ENCODE measurements at regions not wholly inside any gene's neighbourhood (a gene's known extent, or its start where the extent isn't known, plus 50 kb on each side); places are given as distances from the start of the nearest gene placed in this dataset.

DNA sequence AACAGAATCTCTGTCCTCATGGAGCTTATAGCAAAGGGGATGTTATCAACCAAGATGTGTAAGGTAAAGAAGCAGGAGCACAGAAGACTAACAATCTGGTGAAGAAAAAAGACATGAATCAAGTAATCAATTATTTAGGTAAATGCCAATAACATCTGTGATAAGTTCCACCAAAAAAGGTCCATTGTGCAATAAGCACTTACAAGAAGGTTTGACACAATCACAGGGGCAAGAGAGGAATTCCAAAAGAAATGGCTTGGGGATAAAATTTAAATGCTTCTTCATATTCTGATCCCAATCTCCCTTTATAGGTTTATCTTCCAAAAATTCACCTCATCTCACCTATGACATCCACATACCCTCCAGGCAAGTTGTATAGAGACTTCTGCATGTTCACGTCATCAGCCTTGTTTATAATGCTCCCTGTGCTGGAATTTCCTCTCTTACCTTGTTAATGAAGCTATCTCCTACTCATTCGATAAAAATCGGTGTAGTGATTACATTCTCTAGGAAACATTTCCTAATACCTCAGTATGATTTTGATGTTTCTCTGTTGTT is 53.6 kb upstream of the DPT start:
- Histone ChIP-seq H3K4me3 (ENCODE audit: low read length) (no peak overlapping the region), H3K4me1 (ENCODE audit: control insufficient read depth, insufficient read depth, low read length) (no peaks in the 10 kb centered on the region), H3K9me3 (ENCODE audit: control insufficient read depth, low read depth, low read length) (no peaks in the 10 kb centered on the region), H3K27ac (ENCODE audit: low read length) (no peak overlapping the region), H3K36me3 (ENCODE audit: control insufficient read depth, insufficient read depth, low read length) (no peaks in the 10 kb centered on the region), H3K27me3 (ENCODE audit: control insufficient read depth, insufficient read depth, low read length) (no peaks in the 10 kb centered on the region)
- DNase-seq, result no peak
- 96% methylated on average over 2 of the region's 3 CpGs for WGBS (ENCODE audit: insufficient coverage, low lambda C conversion rate)

GRCh38 chr1:168783458-168784210 is 54.6 kb upstream of the DPT start:
- Histone ChIP-seq H3K27ac (ENCODE audit: low read length) (no peak overlapping the region), H3K4me1 (ENCODE audit: control insufficient read depth, insufficient read depth, low read length) (no peaks in the 10 kb centered on the region), H3K36me3 (ENCODE audit: control insufficient read depth, insufficient read depth, low read length) (no peaks in the 10 kb centered on the region), H3K27me3 (ENCODE audit: control insufficient read depth, insufficient read depth, low read length) (no peaks in the 10 kb centered on the region), H3K9me3 (ENCODE audit: control insufficient read depth, low read depth, low read length) (no peaks in the 10 kb centered on the region), H3K4me3 (ENCODE audit: low read length) (no peak overlapping the region)
- 63% methylated on average over 2 of the region's 4 CpGs for WGBS (ENCODE audit: insufficient coverage, low lambda C conversion rate)
- DNase-seq, result no peak

- Histone ChIP-seq H3K4me3 (ENCODE audit: low read length) (no peak overlapping the region), H3K27ac (ENCODE audit: low read length) (no peak overlapping the region), H3K9me3 (ENCODE audit: control insufficient read depth, low read depth, low read length) (no peaks in the 10 kb centered on the region), H3K36me3 (ENCODE audit: control insufficient read depth, insufficient read depth, low read length) (no peaks in the 10 kb centered on the region), H3K27me3 (ENCODE audit: control insufficient read depth, insufficient read depth, low read length) (no peaks in the 10 kb centered on the region), H3K4me1 (ENCODE audit: control insufficient read depth, insufficient read depth, low read length) (no peaks in the 10 kb centered on the region)
- WGBS (ENCODE audit: insufficient coverage, low lambda C conversion rate), result 100% methylated on average over 1 of the region's 4 CpGs
- no peak for DNase-seq
Measured at GRCh38 chr1:168786476-168787330, 57.7 kb upstream of the DPT start.

DNA sequence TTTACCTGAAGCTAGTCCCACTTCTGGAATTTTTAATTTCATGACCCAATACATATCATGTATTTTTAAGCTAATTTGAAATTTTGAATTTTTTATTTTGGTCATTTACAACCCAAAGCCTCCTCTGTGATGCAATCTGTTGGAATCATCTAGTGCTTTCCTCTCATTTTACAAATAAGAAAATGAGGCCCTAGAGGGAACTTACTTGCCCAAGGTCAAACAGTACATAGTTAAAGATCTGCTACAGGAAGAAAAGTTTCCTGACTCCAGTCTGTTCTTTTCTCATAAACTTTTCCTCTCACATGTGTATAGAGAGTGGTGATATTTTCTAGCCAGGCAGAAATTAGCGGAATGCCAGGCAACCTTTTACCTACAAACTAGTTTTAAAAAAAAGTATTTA is 59.3 kb upstream of the DPT start:
- Histone ChIP-seq H3K27me3 (ENCODE audit: control insufficient read depth, insufficient read depth, low read length) (no peaks in the 10 kb centered on the region), H3K36me3 (ENCODE audit: control insufficient read depth, insufficient read depth, low read length) (no peaks in the 10 kb centered on the region), H3K4me1 (ENCODE audit: control insufficient read depth, insufficient read depth, low read length) (no peaks in the 10 kb centered on the region), H3K27ac (ENCODE audit: low read length) (no peak overlapping the region), H3K4me3 (ENCODE audit: low read length) (no peak overlapping the region), H3K9me3 (ENCODE audit: control insufficient read depth, low read depth, low read length) (no peaks in the 10 kb centered on the region)
- DNase-seq, result no peak
- WGBS (ENCODE audit: insufficient coverage, low lambda C conversion rate), result no CpG with 5 or more reads among the region's 1 CpG

- H3K9me3 ChIP-seq (ENCODE audit: control insufficient read depth, low read depth, low read length), result no peaks in the 10 kb centered on the region
- no peak overlapping the region for H3K27ac ChIP-seq (ENCODE audit: low read length)
- DNase-seq, result no peak
- WGBS (ENCODE audit: insufficient coverage, low lambda C conversion rate), result 100% methylated on average over 1 of the region's 2 CpGs
- no peak overlapping the region for H3K4me3 ChIP-seq (ENCODE audit: low read length)
- H3K27me3 ChIP-seq (ENCODE audit: control insufficient read depth, insufficient read depth, low read length), result no peaks in the 10 kb centered on the region
- H3K36me3 ChIP-seq (ENCODE audit: control insufficient read depth, insufficient read depth, low read length), result no peaks in the 10 kb centered on the region
- no peaks in the 10 kb centered on the region for H3K4me1 ChIP-seq (ENCODE audit: control insufficient read depth, insufficient read depth, low read length)
Measured at GRCh38 chr1:168789501-168789900, 60.5 kb upstream of the DPT start.

DNA sequence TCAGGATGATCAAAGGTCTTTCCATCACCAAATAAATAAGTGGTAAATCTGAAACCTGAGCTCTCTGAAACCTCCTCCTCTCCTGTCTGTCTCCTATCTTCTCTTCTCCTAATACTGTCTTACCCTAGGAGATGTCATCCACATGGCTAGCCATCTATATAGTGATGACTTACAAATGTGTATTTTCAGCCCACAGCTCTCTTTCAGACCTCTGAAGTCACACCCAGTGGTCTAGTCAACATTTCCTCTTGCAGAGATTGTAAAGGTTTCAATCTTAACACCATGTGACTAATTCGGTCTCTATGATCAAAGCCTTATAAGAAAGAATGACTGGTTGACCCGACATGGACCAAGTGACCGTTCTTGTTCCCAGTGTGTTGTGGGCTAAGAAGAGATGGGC is 63.1 kb upstream of the DPT start:
- no peak for DNase-seq
- Histone ChIP-seq H3K27ac (ENCODE audit: low read length) (no peak overlapping the region), H3K36me3 (ENCODE audit: control insufficient read depth, insufficient read depth, low read length) (no peaks in the 10 kb centered on the region), H3K27me3 (ENCODE audit: control insufficient read depth, insufficient read depth, low read length) (no peaks in the 10 kb centered on the region), H3K9me3 (ENCODE audit: control insufficient read depth, low read depth, low read length) (no peaks in the 10 kb centered on the region), H3K4me1 (ENCODE audit: control insufficient read depth, insufficient read depth, low read length) (no peaks in the 10 kb centered on the region), H3K4me3 (ENCODE audit: low read length) (no peak overlapping the region)
- 94% methylated on average over 3 of the region's 3 CpGs for WGBS (ENCODE audit: insufficient coverage, low lambda C conversion rate)

DNA sequence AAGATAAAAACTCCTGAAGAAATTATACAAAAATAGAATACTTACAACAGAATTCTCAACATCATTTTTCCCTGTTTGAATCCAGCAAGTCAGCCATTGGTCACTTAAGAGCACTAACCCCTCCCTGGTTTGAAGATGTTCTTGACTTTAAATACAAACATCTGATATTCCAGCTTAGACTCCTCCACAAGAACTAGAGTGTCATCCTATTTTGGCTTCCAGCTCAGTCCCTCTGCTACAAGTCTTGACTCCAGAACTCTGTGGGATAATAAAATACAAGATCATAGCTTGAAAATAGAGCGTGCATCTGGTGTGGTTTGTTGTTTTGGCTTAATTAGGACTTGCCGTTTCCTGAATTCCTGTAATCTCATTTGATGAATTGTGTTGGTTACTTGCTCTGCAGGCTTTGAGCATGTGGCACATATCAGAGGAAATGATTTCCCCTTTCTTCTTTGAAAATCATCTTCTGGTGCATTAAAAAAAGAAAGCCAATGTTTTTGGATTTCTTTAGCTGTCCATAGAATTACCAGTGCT is 63.7 kb upstream of the DPT start:
- Histone ChIP-seq H3K36me3 (ENCODE audit: control insufficient read depth, insufficient read depth, low read length) (no peaks in the 10 kb centered on the region), H3K4me3 (ENCODE audit: low read length) (no peak overlapping the region), H3K9me3 (ENCODE audit: control insufficient read depth, low read depth, low read length) (no peaks in the 10 kb centered on the region), H3K27ac (ENCODE audit: low read length) (no peak overlapping the region), H3K27me3 (ENCODE audit: control insufficient read depth, insufficient read depth, low read length) (no peaks in the 10 kb centered on the region), H3K4me1 (ENCODE audit: control insufficient read depth, insufficient read depth, low read length) (no peaks in the 10 kb centered on the region)
- WGBS (ENCODE audit: insufficient coverage, low lambda C conversion rate), result 88% methylated on average over 2 of the region's 2 CpGs
- no peak for DNase-seq

DNA sequence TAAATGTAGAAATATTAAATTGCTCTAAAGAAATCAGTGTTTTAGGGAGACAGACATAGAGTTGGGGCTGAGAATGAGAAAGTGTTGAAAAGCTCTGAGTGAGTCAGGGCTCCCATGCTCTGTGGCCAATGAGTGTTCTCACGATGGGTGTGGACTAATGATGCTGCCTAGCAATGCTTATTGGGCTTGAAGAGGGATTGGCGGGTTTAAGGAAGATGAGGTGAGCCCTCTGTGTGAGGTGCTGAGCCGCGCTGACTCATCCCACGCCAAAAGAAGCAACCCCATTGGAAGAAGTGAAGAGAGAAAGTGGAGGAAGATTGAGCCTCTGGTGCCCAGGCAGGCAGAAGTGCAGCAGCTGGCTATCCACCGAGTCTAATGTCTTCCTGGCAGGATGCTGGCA is 65.1 kb upstream of the DPT start:
- DNase-seq, result no peak
- Histone ChIP-seq H3K27me3 (ENCODE audit: control insufficient read depth, insufficient read depth, low read length) (no peaks in the 10 kb centered on the region), H3K9me3 (ENCODE audit: control insufficient read depth, low read depth, low read length) (no peaks in the 10 kb centered on the region), H3K36me3 (ENCODE audit: control insufficient read depth, insufficient read depth, low read length) (no peaks in the 10 kb centered on the region), H3K27ac (ENCODE audit: low read length) (no peak overlapping the region), H3K4me1 (ENCODE audit: control insufficient read depth, insufficient read depth, low read length) (no peaks in the 10 kb centered on the region), H3K4me3 (ENCODE audit: low read length) (no peak overlapping the region)
- no CpG with 5 or more reads among the region's 6 CpGs for WGBS (ENCODE audit: insufficient coverage, low lambda C conversion rate)

GRCh38 chr1:168795681-168796080 is 66.7 kb upstream of the DPT start:
- Histone ChIP-seq H3K9me3 (ENCODE audit: control insufficient read depth, low read depth, low read length) (no peaks in the 10 kb centered on the region), H3K4me1 (ENCODE audit: control insufficient read depth, insufficient read depth, low read length) (peaks cover 7% of the 10 kb centered on the region), H3K36me3 (ENCODE audit: control insufficient read depth, insufficient read depth, low read length) (no peaks in the 10 kb centered on the region), H3K4me3 (ENCODE audit: low read length) (no peak overlapping the region), H3K27ac (ENCODE audit: low read length) (no peak overlapping the region), H3K27me3 (ENCODE audit: control insufficient read depth, insufficient read depth, low read length) (no peaks in the 10 kb centered on the region)
- no peak for DNase-seq
- WGBS (ENCODE audit: insufficient coverage, low lambda C conversion rate), result 96% methylated on average over 3 of the region's 3 CpGs

DNA sequence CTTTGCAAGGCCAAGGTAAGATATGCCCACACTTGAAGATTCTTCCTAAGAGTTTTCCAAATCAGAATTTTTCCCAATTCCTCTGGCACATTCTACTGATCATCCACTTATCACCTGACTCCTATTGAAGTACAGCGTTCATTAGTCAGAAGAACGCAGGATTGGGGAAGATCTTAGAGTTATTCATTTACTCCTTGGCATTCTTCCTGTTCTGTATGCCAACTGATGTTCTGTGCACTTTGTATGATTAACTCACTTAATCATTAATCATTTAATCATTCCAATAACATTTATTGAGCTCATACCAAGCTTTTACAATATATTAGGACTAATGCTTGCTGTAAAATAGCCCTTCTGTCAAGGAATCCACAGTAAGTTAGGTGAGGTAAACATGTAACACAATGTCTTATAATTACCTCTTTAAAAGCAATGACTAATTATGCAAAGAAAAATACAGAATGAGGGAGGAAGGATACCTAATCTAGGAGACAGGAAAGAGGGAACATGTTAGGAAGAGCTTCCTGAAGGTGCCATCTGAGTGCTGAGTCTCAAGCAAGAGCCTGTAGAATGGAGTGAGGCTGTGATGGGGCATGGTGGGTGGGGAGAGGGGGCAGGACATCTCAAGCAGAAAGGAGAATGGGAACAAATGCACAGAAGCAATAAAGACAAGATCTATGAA is 71.1 kb upstream of the DPT start:
- H3K27ac ChIP-seq (ENCODE audit: low read length), result peak overlapping the region; percentile 65
- H3K27me3 ChIP-seq (ENCODE audit: control insufficient read depth, insufficient read depth, low read length), result no peaks in the 10 kb centered on the region
- peak; percentile 31 to 77 for DNase-seq
- peaks cover 36% of the 10 kb centered on the region for H3K4me1 ChIP-seq (ENCODE audit: control insufficient read depth, insufficient read depth, low read length)
- WGBS (ENCODE audit: insufficient coverage, low lambda C conversion rate), result 44% methylated on average over 2 of the region's 2 CpGs
- no peaks in the 10 kb centered on the region for H3K9me3 ChIP-seq (ENCODE audit: control insufficient read depth, low read depth, low read length)
- no peak overlapping the region for H3K4me3 ChIP-seq (ENCODE audit: low read length)
- no peaks in the 10 kb centered on the region for H3K36me3 ChIP-seq (ENCODE audit: control insufficient read depth, insufficient read depth, low read length)

Measured in large intestine (tissue), 3 donors.